Neutrophil (primary cell): ENCODE measurements at regions not wholly inside any gene's neighbourhood (a gene's known extent, or its start where the extent isn't known, plus 50 kb on each side); places are given as distances from the start of the nearest gene placed in this dataset.

Experiments used
- H3K27ac ChIP-seq: fragments of 200-600 bp; sonication (generic); 2 replicates; pipeline ENCODE4 v1.5.1; 2016; ENCODE audit warnings: mild to moderate bottlenecking, moderate library complexity
- H3K27me3 ChIP-seq: fragments of 200-600 bp; sonication (generic); 2 replicates; pipeline ENCODE4 v1.6.0; 2016; ENCODE audit warnings: mild to moderate bottlenecking
- H3K36me3 ChIP-seq: fragments of 200-600 bp; sonication (generic); 2 replicates; pipeline ENCODE4 v1.5.1; 2017
- H3K4me1 ChIP-seq, 2 experiments: fragments of 200-600 bp in 1 of 2; sonication (generic) in 1 of 2; 1 replicate in 1 of 2; 2 replicates in 1 of 2; pipeline versions ENCODE4 v1.5.1 to v1.6.1; 2013 to 2016; ENCODE audit warnings: low read depth in 1 of 2, low read length in 1 of 2, mild to moderate bottlenecking in 1 of 2, moderate library complexity in 1 of 2; ENCODE audit not compliant: control insufficient read depth in 1 of 2, insufficient read depth in 1 of 2
- H3K4me3 ChIP-seq, 2 experiments: fragments of 200-600 bp in 1 of 2; sonication (generic) in 1 of 2; 1 replicate in 1 of 2; 2 replicates in 1 of 2; pipeline ENCODE4 v1.5.1; 2013 to 2016; ENCODE audit warnings: low read depth in 1 of 2, low read length in 1 of 2, mild to moderate bottlenecking in 1 of 2, moderate library complexity in 1 of 2
- H3K9me3 ChIP-seq: fragments of 200-600 bp; sonication (generic); 2 replicates; pipeline ENCODE4 v1.5.1; 2016
- TF ChIP-seq, protein P1 (sequence below): fragments of 200-600 bp; sonication (generic); IDR thresholded peaks from 2 replicates; pipeline ENCODE4 v1.5.1; 2016; ENCODE audit warnings: antibody characterized with exemption

DNA sequence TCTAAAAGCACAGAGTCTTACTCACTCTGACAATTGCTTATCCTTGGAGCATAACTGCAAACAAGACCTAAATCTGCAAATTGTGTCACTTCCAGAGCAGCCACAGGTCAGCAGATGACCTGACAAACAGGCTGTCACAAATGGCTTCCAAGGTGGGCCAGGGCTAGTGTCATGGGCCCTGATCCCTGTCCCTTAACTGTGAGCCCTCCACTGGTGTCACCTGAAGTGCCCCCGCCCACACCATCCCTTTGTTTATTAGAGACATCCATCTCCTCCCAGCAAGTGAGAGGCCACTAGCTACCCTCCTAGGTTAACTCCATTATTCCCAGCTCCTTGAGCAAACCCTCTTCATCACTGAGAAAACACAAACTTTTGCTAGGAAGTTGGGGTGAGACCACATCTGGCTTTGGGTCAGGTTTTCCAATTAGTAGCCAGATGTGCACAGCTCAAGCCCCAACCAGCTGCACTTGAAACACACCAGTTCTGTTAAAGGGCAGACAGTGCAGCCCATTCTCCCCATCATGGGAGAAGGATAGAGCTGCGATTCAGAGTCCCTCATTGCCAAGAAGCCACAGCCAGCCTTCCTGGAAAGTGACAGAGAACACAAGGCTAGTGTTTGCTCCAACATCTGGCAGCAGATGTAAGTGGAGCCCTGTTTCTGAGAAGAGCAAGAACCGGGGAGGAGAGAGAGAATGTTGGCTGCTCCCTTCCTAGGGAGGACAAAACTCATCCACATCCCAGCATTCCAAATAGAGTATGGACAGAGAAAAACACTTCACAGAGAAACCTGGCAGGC, 75.7 kb upstream of the NANOS1 start:
- H3K27ac ChIP-seq, result no peak overlapping the region
- H3K9me3 ChIP-seq, result no peaks in the 10 kb centered on the region

DNA sequence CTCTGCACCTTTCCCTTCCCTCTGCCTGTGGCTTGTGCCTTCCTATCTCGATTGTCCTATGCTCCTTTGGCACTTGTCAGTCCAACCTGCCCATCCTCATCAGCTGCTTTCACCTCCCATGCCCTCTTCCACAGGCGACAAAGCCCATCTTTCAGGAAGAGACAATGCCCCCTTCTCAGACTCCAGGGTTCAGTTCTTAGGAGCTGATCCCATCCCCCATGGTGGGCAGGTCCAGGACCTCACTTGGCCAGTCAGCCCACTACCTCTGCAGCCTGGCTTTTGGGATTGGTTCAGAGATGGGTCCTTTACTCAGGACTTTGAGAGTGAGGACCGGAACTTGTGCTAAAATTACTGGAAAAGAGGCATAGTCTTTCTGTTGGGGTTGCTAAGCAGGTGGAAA, 74.0 kb upstream of the NANOS1 start:
- Histone ChIP-seq H3K4me1 (no peaks in the 10 kb centered on the region), H3K27ac (no peak overlapping the region), H3K36me3 (no peaks in the 10 kb centered on the region), H3K4me3 (no peak overlapping the region), H3K27me3 (no peaks in the 10 kb centered on the region), H3K9me3 (no peaks in the 10 kb centered on the region)
- TF ChIP-seq, protein P1, sequence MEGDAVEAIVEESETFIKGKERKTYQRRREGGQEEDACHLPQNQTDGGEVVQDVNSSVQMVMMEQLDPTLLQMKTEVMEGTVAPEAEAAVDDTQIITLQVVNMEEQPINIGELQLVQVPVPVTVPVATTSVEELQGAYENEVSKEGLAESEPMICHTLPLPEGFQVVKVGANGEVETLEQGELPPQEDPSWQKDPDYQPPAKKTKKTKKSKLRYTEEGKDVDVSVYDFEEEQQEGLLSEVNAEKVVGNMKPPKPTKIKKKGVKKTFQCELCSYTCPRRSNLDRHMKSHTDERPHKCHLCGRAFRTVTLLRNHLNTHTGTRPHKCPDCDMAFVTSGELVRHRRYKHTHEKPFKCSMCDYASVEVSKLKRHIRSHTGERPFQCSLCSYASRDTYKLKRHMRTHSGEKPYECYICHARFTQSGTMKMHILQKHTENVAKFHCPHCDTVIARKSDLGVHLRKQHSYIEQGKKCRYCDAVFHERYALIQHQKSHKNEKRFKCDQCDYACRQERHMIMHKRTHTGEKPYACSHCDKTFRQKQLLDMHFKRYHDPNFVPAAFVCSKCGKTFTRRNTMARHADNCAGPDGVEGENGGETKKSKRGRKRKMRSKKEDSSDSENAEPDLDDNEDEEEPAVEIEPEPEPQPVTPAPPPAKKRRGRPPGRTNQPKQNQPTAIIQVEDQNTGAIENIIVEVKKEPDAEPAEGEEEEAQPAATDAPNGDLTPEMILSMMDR, result no peak

More for the DNA sequence above, 75.7 kb upstream of the NANOS1 start:
- no peak overlapping the region for H3K4me3 ChIP-seq
- H3K36me3 ChIP-seq, result no peaks in the 10 kb centered on the region
- no peaks in the 10 kb centered on the region for H3K4me1 ChIP-seq
- H3K27me3 ChIP-seq, result no peaks in the 10 kb centered on the region
- TF ChIP-seq, protein P1, result no peak

DNA sequence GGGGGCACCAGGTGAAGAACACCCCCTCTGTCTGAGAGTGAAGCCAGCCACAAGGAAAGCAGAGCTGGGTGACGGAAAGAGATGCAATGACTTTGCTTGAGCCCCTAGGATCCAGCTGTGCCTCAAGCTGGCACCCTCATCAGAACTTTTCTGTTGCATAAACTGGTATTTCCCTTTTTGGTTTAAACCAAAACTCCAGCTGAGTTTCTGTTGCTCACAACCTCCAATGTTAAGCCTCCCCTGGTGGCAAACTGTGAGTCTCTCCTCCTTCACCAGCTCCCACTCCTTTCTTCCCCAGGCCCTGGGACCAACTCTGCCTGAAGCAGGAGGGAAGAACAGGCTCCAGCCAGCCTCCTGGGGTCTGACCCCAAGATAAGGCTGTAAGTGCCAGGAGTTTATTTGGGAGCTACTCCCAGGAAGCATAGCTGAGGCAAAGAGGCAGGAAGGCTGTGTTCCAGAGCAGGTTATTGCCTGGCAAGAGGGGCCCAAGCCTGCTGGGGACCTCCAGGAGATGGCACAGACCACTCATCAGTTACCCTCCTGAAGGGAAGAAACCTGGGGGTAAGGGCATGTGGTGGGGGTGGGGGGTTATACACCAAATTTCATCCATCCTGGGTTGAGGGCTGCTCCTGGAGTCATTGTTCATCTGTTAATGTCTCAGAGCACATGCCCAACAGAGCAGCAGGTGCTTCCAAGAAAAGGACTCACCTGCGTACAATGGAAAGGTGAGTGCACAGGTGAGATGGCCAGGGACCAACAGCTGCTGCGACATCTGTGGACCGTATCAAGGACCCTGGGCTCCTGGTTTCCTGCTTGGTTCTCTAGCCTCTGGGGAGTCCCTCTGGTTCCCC, 73.3 kb upstream of the NANOS1 start:
- no peaks in the 10 kb centered on the region for H3K36me3 ChIP-seq
- no peaks in the 10 kb centered on the region for H3K9me3 ChIP-seq
- H3K27me3 ChIP-seq, result no peaks in the 10 kb centered on the region
- H3K27ac ChIP-seq, result no peak overlapping the region
- H3K4me1 ChIP-seq, result no peaks in the 10 kb centered on the region
- TF ChIP-seq, protein P1, result no peak
- no peak overlapping the region for H3K4me3 ChIP-seq

DNA sequence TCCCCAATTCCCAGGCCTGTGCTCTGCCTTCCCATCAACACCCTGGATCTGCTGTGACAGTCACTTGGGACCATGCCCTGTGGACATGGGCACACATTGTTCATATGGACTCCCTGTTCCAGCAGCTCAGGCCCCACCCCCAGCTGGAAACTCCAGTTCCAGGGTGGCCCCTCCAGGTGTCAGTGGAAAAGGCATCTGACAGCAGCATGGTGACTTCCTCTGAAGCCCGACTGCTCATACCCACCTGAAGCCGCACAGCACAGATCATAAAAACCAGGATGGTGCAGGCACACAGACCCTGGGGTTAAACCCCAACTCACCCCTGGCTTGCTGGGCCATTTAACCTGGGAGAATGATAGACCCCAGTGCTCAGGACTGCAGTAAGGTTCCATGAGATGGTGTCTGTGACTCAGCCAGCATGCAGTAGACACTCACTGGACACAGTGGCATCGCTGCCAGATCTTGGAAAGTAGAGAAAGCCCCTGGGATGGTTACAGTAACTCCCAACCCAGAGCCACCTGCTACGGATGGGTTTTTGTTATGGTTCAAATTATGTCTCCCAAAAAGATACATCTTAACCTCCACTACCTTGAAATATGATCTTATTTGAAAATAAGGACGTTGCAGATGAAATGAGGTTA, 72.6 kb upstream of the NANOS1 start:
- Histone ChIP-seq H3K9me3 (no peaks in the 10 kb centered on the region), H3K27ac (no peak overlapping the region), H3K27me3 (no peaks in the 10 kb centered on the region), H3K4me1 (no peaks in the 10 kb centered on the region), H3K4me3 (no peak overlapping the region), H3K36me3 (no peaks in the 10 kb centered on the region)
- TF ChIP-seq, protein P1, result no peak

- Histone ChIP-seq H3K27ac (no peak overlapping the region), H3K36me3 (no peaks in the 10 kb centered on the region), H3K4me3 (no peak overlapping the region), H3K27me3 (no peaks in the 10 kb centered on the region), H3K4me1 (no peaks in the 10 kb centered on the region), H3K9me3 (no peaks in the 10 kb centered on the region)
- TF ChIP-seq, protein P1, result no peak
These were observed 72.1 kb upstream of the NANOS1 start for GRCh38 chr10:118957443-118957825.
